ENCODE measurements at regions not wholly inside any gene's neighbourhood (a gene's known extent, or its start where the extent isn't known, plus 50 kb on each side); places are given as distances from the start of the nearest gene placed in this dataset.

DNA sequence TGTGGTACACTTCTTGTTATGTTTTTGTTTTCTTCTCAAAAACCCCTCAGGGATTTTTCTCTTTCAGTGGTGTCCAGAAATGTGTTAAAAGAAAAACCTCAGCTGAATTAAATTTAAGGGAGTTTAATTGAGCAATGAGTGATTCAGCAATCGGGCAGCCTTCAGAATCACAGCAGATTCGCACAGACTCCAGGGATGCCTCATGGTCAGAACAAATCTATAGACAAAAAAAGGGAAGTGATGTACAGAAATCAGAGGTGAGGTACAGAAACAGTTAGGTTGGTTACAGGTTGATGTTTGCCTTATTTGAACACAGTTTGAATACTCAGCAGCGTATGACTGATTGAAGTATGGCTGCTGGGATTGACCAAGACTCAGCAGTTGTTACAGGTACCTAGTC, 86.2 kb downstream of the TLR5 start:
- in situ Hi-C loops (cut with HindIII; ENCODE audit: low pct_unique_long_range_greater_than_20kb, low sequenced_read_pairs) = no loop called here
- DNase-seq (ENCODE audit: low read depth) = no peak

DNA sequence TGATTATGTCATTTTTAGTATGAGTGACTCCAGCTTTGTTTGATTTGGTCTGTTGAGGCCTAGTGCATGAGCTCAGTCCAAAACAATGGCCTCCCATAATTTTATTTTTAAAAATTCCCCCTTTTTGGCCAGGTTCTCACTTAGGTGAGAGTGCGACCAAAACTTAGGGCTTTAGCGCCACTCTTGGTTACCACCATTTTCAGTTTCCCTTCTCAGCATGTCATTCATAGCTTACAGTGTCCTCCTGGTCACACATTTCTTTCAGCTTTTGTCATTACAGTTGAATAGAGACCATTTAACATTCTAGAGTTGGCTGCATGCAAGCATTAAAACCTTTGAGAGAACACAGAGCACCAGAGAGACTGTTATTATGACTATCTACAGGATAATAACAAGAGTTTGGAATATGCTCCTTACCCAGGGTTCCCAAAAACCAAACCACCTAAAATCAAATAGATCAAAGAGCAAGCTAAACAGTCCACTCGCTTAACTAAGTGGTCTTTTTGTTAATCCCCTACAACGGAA, 85.4 kb downstream of the TLR5 start:
- no peak for DNase-seq (ENCODE audit: low read depth)
- in situ Hi-C loops (cut with HindIII; ENCODE audit: low pct_unique_long_range_greater_than_20kb, low sequenced_read_pairs) = no loop called here

Measured in Caki2 (cell line).